ENCODE measurements at regions not wholly inside any gene's neighbourhood (a gene's known extent, or its start where the extent isn't known, plus 50 kb on each side); places are given as distances from the start of the nearest gene placed in this dataset.

DNA sequence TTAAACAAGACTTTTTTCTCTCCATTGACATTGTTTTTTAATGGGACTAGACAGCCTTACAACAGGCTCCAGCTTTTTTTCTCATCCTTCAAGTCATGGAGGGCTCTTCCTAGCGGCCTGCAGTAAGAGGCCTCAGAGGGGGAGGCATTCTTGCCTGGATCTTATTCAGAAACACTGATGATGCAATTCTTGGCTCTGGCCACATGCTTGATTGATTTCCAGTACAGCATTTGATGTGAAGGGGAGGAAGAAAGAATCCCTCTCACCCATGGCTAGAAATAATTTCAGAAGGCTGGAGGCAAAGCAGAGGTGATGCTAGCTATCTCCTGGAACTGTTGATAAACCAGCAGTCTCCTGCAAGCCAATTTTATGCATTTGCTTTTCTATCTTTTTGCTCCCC lies 324.8 kb downstream of the PRELID2 start:
- TF ChIP-seq, protein P1, sequence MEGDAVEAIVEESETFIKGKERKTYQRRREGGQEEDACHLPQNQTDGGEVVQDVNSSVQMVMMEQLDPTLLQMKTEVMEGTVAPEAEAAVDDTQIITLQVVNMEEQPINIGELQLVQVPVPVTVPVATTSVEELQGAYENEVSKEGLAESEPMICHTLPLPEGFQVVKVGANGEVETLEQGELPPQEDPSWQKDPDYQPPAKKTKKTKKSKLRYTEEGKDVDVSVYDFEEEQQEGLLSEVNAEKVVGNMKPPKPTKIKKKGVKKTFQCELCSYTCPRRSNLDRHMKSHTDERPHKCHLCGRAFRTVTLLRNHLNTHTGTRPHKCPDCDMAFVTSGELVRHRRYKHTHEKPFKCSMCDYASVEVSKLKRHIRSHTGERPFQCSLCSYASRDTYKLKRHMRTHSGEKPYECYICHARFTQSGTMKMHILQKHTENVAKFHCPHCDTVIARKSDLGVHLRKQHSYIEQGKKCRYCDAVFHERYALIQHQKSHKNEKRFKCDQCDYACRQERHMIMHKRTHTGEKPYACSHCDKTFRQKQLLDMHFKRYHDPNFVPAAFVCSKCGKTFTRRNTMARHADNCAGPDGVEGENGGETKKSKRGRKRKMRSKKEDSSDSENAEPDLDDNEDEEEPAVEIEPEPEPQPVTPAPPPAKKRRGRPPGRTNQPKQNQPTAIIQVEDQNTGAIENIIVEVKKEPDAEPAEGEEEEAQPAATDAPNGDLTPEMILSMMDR (conservative IDR thresholded peaks at IDR 0.05; ENCODE audit: low read length) = no peak
- TF ChIP-seq EZH2phosphoT487 (IDR thresholded peaks at IDR 0.05; ENCODE audit: borderline replicate concordance) = no peak
- Histone ChIP-seq H3K9me2 (replicated peaks; ENCODE audit: low read depth, low read length) (no peaks in the 10 kb centered on the region), H3K9ac (ENCODE audit: low read depth, low read length, poor library complexity, severe bottlenecking) (no peak overlapping the region), H3K36me3 (ENCODE audit: insufficient read depth, low read length) (no peaks in the 10 kb centered on the region), H3F3A (ENCODE audit: low read depth) (no peaks in the 10 kb centered on the region), H3K4me2 (ENCODE audit: low read depth, low read length, poor library complexity, severe bottlenecking) (no peak overlapping the region), H3K9me3 (ENCODE audit: insufficient read depth, low read depth, low read length) (no peaks in the 10 kb centered on the region), H3K79me2 (ENCODE audit: insufficient read depth, low read length) (no peaks in the 10 kb centered on the region), H2AFZ (ENCODE audit: low read length) (no peak overlapping the region), H3K4me3 (ENCODE audit: low read length, poor library complexity, severe bottlenecking) (no peak overlapping the region), H3K4me1 (ENCODE audit: insufficient read depth, low read length, poor library complexity, severe bottlenecking) (peaks cover 22% of the 10 kb centered on the region), H4K20me1 (ENCODE audit: insufficient read depth, low read length, poor library complexity, severe bottlenecking) (no peaks in the 10 kb centered on the region), H3K27me3 (ENCODE audit: insufficient read depth, low read length, poor library complexity, severe bottlenecking) (no peaks in the 10 kb centered on the region)

DNA sequence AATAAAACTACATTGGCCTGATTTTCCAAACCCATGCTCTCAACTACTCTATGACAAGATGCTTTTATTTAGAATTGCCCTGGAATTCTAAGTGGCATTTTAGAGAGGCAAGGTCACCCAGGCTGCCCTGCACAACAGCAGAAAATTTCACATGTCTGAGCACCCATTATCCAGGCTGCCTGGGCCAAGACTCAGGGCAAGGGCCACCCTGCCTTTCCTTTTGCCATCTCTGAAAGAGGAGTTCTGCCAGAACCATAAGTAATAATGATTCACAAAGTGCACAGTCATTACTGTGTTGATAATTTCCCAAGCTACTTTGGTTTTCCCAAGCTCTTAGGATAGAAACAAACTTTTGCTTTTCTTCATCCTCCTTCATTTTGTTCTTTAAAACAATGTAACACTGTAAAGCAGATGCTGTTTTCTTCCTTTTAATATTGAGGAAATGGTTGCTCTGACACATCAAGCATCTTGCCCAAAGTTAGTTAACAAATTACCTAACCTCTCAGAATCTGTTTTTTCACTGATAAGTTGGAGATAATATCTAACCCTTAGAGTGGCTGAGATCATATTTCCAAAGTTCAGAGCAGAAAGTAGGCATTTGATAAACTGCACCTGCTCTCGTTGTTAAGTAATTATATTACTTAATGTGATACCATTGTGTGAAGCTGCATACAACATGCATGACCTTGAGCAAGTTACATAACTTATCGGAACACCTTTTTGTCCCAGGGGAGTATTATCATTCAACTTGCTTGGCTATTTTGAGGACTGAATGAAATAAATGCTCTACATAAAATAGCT lies 325.6 kb downstream of the PRELID2 start:
- Histone ChIP-seq H3K9me2 (replicated peaks; ENCODE audit: low read depth, low read length) (no peaks in the 10 kb centered on the region), H3K9ac (ENCODE audit: low read depth, low read length, poor library complexity, severe bottlenecking) (no peak overlapping the region), H3K4me2 (ENCODE audit: low read depth, low read length, poor library complexity, severe bottlenecking) (no peak overlapping the region), H3K9me3 (ENCODE audit: insufficient read depth, low read depth, low read length) (no peaks in the 10 kb centered on the region), H4K20me1 (ENCODE audit: insufficient read depth, low read length, poor library complexity, severe bottlenecking) (no peaks in the 10 kb centered on the region), H3K79me2 (ENCODE audit: insufficient read depth, low read length) (no peaks in the 10 kb centered on the region), H3F3A (ENCODE audit: low read depth) (no peaks in the 10 kb centered on the region), H3K36me3 (ENCODE audit: insufficient read depth, low read length) (no peaks in the 10 kb centered on the region), H3K4me3 (ENCODE audit: low read length, poor library complexity, severe bottlenecking) (no peak overlapping the region), H2AFZ (ENCODE audit: low read length) (no peak overlapping the region), H3K27me3 (ENCODE audit: insufficient read depth, low read length, poor library complexity, severe bottlenecking) (no peaks in the 10 kb centered on the region), H3K4me1 (ENCODE audit: insufficient read depth, low read length, poor library complexity, severe bottlenecking) (peaks cover 22% of the 10 kb centered on the region)
- TF ChIP-seq, protein P1 (conservative IDR thresholded peaks at IDR 0.05; ENCODE audit: low read length) = no peak
- TF ChIP-seq EZH2phosphoT487 (IDR thresholded peaks at IDR 0.05; ENCODE audit: borderline replicate concordance) = no peak

DNA sequence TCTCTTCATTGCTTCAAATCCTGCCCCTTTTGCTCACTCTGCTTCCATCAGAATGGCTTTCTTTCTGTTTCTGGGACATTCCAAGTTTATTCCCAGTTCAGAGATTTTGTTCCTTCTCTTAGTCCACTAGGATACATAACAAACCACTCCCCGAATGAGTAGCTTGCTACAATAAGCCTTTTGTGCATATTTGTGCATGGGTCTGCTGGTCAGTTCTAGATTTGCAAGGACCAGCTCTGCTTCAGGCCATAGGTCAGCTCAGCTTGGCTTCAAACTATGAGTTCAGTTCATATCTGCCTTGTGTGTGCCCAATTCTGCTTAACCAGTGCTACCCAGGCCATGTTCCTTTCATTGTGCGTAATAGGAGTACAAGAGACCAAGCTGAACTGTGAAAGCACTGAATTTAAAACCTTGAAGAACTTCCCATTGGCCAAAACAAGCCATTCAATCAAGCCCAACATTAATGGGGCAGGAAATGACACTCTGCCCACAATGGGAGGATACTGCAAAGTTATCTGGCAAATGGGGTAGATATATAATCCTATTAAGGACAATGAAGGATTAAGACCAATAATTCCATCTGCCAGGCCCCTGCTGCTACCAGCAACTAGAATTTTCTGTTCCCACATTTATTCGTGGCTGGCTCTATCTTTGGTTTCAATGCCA lies 328.8 kb downstream of the PRELID2 start:
- H3K4me1 ChIP-seq (ENCODE audit: insufficient read depth, low read length, poor library complexity, severe bottlenecking) = peaks cover 22% of the 10 kb centered on the region
- H3K9me3 ChIP-seq (ENCODE audit: insufficient read depth, low read depth, low read length) = no peaks in the 10 kb centered on the region
- H3K79me2 ChIP-seq (ENCODE audit: insufficient read depth, low read length) = no peaks in the 10 kb centered on the region
- H3K27me3 ChIP-seq (ENCODE audit: insufficient read depth, low read length, poor library complexity, severe bottlenecking) = no peaks in the 10 kb centered on the region
- no peak overlapping the region for H2AFZ ChIP-seq (ENCODE audit: low read length)
- no peak overlapping the region for H3K4me2 ChIP-seq (ENCODE audit: low read depth, low read length, poor library complexity, severe bottlenecking)
- no peaks in the 10 kb centered on the region for H3K36me3 ChIP-seq (ENCODE audit: insufficient read depth, low read length)
- no peak overlapping the region for H3K9ac ChIP-seq (ENCODE audit: low read depth, low read length, poor library complexity, severe bottlenecking)
- H3F3A ChIP-seq (ENCODE audit: low read depth) = no peaks in the 10 kb centered on the region
- H3K9me2 ChIP-seq (replicated peaks; ENCODE audit: low read depth, low read length) = no peaks in the 10 kb centered on the region
- H4K20me1 ChIP-seq (ENCODE audit: insufficient read depth, low read length, poor library complexity, severe bottlenecking) = no peaks in the 10 kb centered on the region
- H3K4me3 ChIP-seq (ENCODE audit: low read length, poor library complexity, severe bottlenecking) = no peak overlapping the region
- no peak for TF ChIP-seq EZH2phosphoT487 (IDR thresholded peaks at IDR 0.05; ENCODE audit: borderline replicate concordance)
- TF ChIP-seq, protein P1 (conservative IDR thresholded peaks at IDR 0.05; ENCODE audit: low read length) = no peak
